Stimulated activated CD8-positive, alpha-beta memory T cell treated with anti-CD3 and anti-CD28 coated beads, Interleukin-15, amount 100 ng/mL, for 1 hour (primary cell): ENCODE measurements at regions not wholly inside any gene's neighbourhood (a gene's known extent, or its start where the extent isn't known, plus 50 kb on each side); places are given as distances from the start of the nearest gene placed in this dataset.

Experiments
- DNase-seq: peaks from one replicate; pipeline ENCODE4 v3.0.0-alpha.2; 2020; ENCODE audit warnings: low read depth

DNA sequence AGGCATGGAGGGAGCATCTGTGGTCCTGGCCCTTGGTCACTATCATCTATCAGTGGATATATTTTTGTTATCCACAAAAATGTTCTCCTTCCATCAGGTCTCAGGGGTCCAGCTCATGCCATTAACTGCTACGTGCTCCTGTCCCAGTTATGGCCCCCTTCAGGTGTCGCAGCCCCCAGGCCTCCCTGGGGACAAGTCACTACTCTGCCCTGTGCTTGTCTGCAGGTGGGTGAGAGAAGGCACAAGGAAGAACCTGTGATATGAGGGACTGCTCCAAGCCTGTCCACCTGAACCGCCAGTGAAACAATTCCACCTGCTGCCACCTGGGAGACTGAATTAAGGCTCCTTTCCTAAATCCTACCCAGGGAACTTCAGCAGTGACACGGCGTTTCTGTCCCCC is 229.6 kb upstream of the ID2 start:
- no peak for DNase-seq

DNA sequence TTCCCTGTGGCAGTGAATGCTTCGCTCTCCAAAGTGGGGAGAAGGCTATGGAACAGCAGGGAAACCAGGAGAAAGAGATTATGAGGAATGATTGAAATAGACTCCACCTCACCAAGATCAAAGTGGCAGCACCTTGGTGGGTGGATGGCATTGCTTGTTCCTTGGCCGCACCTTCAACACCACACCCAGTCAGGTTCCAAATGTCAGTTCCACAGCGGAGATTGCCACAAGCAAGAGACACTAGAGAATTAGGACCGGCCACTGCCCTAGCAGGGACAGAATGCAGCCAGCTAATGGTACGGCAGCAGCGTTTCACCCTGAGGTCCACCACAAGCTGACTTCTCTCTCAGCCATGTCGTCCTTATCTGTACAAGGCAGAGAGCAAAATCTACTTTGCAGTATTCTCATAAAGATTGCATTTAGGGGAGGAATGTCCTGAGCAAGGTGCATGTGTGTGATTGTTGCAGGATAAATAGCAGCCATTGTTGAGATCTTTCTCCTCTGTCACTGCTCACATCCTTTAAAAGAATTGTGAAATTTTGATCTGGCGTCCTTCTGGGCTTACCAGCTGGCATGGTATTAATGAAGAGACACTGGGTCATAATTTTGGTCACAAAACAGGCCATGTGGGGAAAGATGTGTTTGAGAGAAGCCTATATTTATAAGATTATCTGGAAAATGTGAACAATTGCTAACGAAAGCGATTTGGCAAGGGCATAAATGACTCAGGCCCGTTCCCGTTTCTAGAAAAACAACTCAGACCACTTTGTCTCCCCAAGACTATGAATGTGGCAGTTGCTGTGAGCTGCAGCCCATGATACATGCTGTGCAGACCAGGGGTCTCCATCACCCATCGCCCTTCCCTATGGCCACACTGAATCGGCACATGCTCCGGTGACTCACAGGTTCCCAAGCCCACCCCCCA is 228.6 kb upstream of the ID2 start:
- DNase-seq: no peak

DNA sequence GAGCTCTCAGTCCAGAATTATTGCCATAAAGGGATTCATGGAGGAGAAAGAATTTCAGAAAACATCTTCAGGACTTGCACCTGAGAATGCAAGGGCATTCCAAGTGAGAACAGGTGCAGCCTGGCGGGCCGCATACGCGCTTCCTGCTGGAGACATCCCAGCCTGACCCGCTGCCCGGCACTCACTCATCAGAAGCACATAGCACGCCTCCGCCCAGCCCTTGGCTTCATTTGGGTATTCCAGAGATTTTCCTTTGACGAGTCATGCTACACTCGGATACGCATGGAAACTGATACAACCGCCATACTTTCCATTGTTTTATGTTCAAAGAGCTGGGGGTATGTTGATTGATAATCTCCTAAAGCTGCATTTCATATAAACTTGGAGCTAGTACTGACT is 228.0 kb upstream of the ID2 start:
- DNase-seq: no peak

DNA sequence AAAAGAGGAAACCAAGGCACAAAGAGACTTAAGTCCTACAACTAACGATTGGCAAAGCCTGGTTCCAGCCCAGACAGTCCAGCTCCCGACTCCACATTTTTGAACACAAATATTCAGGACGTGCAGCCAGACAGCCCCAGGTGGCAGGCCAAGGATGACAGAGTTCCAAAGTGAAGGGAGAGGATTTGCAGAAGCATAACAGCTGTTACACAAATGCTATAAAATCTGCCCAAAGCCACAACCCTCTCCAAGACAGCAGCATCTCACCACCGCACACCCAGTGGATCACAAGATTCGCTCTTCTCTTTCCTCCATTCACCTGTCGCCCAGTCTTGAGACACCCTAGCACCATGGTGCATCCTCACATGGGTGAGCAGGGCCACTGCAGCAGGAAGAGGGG is 227.1 kb upstream of the ID2 start:
- DNase-seq: no peak

DNA sequence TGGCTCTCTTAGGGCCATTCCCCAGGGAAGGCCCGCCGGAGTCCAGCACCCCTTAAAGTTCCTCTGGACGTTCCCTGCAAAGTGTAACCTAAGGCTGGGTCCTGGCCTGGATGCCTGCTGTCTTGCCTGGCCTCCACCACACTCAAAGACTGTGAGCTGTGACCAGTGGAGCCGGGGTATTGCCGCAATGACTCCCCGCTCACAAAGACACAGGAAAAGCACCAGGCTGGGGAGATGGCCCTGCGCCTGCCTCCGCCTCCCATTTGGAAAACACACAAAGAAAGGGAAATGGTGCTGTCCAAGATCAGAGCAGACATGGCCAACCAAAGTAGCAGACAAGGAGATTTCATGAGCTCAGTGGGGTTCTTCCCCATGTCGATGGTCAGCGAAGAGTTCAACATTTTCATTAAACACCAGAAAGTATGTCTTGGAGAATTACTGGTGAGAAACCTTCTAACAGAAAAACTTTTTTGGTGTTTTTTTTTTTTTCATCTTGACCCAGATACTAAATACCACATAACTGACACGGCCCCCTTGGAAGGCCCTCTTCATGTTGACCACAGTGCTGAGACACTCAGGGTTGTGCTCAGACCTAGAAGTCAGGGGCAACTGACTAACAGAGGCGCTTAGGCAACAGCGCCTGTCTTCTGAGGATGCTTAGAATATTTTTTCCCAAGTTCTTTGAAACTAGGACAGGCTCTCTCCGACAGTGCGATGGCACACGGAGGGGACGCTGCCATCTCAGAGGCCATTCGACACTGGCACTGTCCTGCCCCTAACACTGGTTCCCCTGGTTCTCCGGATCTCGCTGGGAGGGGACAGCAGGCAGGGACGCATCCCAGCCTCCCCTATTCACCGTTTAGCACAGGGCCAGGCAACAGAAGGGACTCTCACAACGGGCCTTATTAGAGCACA is 226.4 kb upstream of the ID2 start:
- DNase-seq: no peak

DNA sequence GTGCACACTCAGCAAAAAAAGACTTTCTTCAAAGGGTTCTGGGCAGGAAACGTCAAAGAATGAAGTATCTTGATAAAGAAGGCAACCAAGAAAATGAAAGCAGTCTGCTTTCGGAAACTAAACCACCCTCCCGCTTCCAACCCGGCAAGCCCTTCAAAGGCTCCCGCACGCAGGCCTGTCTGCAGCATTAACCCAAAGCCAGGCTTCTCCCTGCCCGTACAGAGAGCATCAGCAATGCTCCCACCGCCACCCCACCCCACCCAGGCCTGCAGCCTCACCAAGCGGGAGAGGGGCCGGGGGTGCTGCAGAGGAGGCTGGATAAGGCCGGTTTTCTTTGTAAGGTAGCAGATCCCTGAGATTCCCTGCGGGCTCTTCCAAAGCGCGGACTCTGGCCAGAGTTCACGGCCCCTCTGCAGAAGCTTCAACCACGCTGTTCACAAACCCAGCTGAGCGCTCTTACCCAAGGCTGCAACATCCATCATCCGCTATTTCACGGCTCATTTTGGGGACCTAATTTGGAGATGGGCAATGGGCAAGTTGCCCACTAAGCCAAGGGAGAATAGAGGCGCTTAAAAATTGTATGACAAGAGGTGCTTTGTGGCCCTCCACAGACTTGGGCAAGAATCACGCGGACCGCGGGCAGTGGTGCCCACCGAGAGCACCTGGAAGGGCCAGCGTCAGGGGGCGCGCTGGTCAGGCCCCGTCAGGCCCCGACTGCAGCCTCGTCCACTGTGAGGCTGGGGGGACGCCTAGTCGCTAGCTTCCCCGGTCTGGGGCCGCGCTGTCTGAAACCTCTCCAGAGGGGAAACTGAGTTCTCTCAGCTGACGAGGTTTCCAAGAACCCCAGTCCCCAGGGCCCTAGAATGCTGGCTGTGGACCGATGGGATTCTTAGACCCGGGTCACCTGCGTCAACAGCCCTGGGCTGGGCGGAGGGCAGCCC is 225.4 kb upstream of the ID2 start:
- no peak for DNase-seq

DNA sequence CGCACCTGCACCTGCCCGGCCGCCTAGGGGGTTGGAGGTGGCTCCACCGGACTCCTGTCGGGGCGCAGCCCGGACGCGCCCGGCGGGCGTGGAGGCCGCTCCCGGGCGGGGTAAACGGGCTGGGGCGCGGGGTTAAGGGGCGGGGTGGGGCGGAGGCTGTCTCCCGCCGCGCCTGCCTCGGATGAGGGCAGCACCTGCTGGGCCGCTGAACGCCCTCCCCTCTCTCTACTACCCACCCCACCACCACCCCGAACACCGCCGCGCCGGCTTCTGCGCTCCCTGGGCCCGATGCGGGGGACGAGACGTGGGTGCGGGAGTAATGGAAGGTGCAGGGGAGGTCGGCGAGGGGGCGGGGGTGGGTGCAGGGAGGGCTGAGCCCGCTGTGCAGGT is 224.8 kb upstream of the ID2 start:
- no peak for DNase-seq

DNA sequence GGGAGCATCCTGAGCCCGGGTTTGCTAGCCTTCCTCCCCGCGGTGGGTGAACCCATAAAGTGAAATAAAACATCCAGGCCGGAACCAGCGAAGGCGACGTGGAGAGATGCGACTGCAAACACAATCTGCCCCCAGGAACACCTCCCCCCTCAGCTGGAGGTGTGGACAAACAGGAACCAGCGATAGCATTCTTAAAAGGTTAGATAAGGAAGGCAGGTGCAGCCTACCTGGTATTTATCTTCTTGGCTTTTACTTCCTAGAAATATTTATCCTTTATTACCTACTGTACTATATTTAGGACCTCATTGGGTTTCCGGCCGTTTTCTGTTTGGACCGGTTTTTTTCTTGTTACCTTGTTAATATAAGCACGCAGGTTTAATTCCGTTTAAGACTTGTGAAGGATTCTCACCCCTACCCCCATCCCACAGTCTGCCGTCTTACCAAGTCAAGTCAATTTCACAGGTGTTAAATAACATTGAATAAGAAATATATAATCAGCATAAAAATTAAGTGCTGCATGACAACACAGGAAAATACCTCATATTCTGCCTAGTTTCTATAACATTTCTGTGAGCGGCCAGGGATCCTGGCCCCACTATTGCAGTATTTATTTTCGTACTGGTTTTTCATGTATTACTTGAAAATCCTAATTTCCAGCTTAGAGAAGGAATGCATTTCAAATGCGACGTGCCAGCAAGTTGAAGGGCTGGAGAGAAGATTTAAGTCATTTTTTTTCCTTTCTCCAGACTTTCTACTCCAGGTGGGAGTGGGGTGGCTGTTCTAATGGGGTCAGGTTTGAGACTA is 224.0 kb upstream of the ID2 start:
- no peak for DNase-seq

DNA sequence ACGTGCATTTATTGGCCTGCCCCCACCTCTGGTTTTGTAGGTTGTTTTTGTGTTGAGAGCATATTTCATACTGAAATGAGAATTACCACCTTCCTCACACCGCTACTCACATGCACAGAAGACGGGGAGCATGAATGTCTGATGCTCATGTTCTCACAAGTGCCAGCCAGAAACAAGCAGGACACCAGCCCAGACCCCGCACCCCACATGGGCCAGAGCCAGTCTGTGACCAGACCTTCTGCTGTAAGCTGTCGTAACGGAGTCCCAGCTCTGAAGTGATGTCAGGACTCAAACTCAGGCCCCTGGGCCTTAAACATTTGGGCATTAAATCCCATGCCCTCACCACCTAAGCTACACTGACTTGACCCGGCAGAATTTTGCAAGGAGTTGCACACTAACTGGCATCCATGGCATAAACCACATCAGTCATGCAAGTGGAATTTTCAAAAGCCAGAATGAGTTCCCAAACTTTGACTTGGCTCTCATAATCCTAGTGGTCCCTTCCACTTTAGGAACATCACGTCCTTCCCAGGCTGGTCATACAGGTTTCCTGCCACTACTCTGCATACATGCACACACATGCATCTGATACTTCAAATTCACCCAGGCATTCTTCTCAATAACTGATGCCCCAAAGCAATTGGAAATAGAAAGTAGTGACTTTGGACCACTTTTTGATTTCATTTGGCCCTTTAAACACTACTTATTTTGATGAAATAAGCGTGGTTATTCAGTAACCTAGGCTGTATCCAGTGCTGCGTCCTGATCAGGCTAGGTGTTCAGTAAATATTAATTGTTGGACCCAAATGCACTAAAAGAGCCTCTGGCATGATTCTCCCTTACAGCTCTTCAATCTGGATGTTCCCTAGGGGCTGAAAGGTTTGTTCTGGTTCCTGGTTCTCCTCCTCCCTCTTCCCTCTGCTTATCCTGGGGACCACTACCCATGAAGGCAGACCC is 223.1 kb upstream of the ID2 start:
- no peak for DNase-seq

DNA sequence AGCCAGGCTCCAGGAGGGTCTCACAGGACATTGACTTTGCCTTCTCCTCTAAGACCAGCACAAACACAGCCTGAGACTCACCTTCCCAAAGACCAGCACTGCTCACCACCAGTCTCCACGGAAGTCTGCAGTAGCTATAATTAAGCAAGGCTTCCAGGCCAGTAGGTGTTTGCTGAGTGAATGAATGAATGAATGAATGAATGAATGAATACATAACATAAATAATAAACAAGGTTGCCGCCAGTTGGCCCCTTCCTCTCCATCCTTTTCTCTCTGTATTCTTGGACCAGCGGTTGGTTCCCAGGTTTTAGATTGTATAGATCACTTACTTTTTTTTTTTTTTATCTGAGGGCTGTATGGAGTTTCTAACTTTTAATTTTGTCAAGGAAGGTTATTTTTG is 222.4 kb upstream of the ID2 start:
- DNase-seq: no peak

DNA sequence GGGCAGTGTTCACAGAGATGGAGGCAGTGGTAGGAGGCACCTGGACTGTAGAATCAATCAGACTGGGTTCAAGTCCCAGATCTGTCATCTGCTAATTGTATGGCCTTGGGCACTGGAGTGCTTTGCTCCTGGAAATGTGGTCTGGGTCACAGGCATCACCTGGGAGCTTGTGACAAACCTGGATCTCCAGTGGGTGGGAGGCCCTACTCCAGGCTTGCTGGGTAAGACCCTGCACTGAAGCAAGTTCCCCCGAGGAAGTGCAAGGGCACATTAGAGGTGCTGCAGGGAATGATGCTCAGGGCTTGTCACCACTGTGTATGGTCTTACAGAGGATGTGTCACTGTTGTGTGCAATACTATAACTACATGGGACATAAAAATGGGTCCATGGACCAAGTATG is 220.5 kb upstream of the ID2 start:
- DNase-seq: no peak

DNA sequence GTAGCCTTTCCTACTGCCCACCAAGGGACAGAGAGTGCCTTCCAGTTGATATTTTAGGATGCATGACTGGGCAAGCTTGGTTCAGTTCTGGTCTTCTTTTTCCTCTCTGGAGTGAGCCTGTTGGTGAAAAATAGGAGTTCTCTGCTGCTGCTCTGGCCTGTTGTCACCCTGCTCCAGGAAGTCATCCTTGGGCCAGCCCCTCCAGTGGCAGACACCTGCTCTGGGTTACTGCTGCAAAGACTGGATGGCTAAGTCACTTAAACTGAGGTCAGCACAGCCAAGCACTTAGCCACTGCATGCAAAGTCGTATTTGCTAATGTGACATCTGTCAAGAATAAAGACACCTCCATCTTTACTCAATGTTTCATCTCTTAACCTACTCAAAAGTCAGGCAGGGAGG is 219.6 kb upstream of the ID2 start:
- no peak for DNase-seq

DNA sequence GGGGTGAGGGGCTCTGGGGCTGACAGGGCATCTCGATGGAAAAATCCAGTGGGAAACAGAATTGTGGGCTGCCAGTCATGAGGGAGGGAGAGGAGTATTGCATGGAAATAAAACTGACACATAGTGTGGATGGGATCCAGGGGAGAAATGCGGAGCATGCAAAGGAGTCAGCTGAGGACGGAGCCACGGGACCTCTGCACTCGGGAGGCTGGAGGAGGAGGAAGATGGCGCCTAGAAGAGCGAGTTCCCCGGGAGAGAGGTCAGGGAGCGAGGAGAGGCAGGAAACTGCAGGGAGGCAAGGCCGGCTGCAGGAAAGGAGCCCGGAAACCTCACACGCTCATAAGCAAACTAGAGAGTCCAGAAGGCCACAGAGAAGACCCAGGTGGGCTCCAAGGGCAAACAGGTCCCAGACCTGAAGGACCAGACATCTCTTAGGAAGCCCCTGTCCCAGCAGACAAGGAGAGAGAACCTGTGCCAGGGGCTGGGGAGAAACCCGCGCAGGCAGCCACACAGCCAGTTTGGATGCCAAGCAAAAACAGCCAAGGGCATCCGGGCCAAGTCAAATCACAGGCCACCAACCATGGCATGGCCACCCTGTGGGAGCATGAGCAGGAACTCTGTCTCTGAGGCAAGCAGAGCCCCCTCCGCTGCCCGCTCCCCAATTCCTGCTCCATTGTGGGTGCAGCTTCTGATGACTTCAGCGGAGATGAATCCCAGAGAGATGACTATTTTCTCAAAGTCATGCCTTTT is 218.8 kb upstream of the ID2 start:
- DNase-seq: no peak

DNA sequence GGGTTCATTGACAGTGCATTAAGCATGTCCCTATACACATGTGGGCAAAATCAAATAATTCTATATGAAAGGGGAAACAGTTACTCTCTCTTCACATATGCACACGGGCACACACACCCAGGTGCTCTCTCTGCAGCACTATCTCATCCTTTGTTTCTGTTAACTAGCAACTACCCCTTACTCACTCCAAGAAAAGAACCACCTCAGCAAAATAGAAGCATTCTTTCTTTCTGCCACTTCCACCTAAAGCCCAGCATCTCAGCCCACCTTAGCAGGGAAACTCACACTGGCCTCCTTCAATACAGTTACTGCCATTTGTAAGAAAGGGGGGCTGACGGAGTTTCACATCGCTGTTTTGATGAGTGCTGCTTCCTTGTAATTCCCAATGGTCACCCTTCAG is 216.3 kb upstream of the ID2 start:
- no peak for DNase-seq

DNA sequence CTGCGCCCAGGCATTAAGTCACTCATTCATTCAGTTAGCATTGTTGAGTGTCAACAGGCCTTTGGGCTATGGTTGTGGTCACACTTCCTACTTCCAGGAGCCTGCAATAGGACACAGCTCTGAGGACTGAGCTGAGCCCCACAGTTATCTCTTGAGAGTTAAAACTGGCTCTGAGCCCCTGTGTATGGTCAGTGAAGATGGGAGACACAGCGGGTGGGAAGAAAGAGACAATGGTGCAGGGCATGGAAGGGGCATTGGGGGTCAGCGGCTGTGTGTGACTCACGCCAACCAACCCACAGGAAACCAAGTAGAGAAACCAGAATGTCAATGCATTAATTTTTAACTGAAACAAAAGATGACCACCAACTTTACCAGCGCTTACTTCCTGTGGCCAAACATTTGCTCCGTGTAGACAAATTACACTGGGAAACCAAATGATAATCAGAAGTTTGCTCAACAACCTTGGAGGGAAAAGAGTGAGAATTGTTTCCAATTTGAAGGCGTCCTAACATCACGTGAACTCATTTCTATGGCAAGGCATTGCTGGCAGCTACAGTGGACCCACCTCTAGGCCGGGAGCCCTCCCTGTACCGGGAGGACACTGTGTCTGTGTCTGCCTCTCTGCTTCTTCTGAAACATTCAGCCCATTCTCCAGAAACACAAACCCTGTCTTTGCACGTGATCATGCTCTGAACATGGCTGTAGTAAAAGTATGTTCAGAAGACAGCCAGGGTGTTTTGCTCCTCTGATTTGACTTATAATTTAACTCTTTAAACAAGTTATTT is 212.0 kb upstream of the ID2 start:
- no peak for DNase-seq

DNA sequence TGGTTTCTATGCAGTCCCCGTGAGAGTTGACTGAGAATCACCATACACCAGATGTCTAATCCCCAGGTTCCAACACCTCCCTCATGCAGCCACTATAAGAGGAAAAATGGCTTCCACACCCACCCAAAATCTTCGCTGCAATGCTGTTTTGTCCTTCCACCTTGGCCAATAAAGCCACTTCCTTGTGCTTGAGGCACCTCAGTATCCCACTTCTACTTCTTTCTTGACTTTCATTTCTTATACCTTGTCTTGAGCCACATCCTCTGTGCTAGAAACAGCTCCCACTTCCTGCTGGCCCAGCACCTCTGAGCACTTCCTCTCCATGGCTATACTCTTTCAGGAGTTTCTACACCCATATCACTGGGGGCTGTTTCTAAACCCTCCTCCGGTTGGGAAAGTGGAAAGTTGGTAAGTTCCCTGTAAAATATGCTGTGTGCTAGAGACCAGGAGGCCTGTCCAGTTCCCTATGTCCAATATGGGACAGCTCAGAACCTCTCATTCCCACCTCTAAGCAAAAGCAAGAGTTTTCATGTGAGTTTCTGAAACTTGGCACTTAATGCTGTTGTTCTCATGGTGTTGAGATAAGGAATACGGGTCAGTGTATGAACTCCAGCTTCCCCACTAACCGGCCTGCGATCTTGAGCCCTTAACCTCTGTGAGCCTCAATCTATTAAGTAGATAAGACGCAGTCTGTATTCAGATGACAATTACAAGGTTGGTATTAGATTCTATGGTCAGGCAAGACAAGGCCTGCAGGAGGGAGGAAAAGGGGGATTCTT is 209.1 kb upstream of the ID2 start:
- no peak for DNase-seq

DNA sequence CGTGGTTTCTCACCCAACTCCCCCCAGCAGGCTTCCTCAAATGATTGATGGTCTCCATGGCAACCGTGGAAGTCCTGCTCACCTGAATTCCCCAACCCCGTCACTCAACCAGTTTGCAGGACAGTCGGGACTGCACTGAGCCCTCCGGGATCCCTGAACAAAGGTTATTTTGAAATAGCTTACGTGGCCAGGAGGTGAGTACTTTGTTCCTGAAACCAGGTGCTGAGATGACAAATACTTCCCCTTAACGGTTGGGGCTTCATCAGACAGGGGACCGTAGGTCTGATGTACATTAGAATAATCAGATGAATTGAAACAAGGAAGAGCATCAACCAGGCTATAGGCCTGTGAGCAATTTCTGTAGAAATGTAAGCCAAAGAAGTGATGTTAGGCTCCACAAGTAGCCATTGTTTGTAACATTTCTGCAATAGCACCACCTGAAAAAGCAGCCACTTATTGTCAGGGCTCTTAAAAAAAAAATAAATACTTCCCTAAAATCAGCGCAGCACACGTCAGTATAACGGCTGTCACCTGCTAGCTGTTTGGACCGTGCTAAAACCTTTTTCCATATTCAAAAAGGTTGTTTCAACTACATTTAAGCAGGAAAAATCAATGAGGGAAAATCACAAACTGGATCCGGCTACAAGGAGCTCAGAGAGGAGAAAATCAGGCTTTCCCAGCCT is 206.4 kb upstream of the ID2 start:
- no peak for DNase-seq
